ENCODE measurements at regions not wholly inside any gene's neighbourhood (a gene's known extent, or its start where the extent isn't known, plus 50 kb on each side); places are given as distances from the start of the nearest gene placed in this dataset.

GRCh38 chr11:115767047-115767802, 263.0 kb upstream of the CADM1 start:
- DNase-seq (ENCODE audit: low spot score), result no peak

- DNase-seq (ENCODE audit: low spot score), result no peak
Measured at GRCh38 chr11:115766561-115766960, 262.3 kb upstream of the CADM1 start.

- no peak for DNase-seq (ENCODE audit: low spot score)
Measured at GRCh38 chr11:115765803-115766239, 261.6 kb upstream of the CADM1 start.

GRCh38 chr11:115764176-115764575, 260.0 kb upstream of the CADM1 start:
- DNase-seq (ENCODE audit: low spot score), result no peak

GRCh38 chr11:115761817-115762216, 257.6 kb upstream of the CADM1 start:
- peak; percentile 18 for DNase-seq (ENCODE audit: low spot score)

GRCh38 chr11:115761348-115761747, 257.1 kb upstream of the CADM1 start:
- no peak for DNase-seq (ENCODE audit: low spot score)

- DNase-seq (ENCODE audit: low spot score), result no peak
Measured at GRCh38 chr11:115760461-115761320, 256.5 kb upstream of the CADM1 start.

GRCh38 chr11:115759622-115760460, 255.6 kb upstream of the CADM1 start:
- DNase-seq (ENCODE audit: low spot score), result no peak

GRCh38 chr11:115758011-115758410, 253.8 kb upstream of the CADM1 start:
- no peak for DNase-seq (ENCODE audit: low spot score)

- DNase-seq (ENCODE audit: low spot score), result no peak
Measured at GRCh38 chr11:115751243-115752015, 247.2 kb upstream of the CADM1 start.

GRCh38 chr11:115745610-115746512, 241.6 kb upstream of the CADM1 start:
- no peak for DNase-seq (ENCODE audit: low spot score)

- no peak for DNase-seq (ENCODE audit: low spot score)
Measured at GRCh38 chr11:115745066-115745465, 240.9 kb upstream of the CADM1 start.

- no peak for DNase-seq (ENCODE audit: low spot score)
Measured at GRCh38 chr11:115743719-115744118, 239.5 kb upstream of the CADM1 start.

- DNase-seq (ENCODE audit: low spot score), result no peak
Measured at GRCh38 chr11:115741376-115742107, 237.3 kb upstream of the CADM1 start.

GRCh38 chr11:115740324-115740723, 236.1 kb upstream of the CADM1 start:
- no peak for DNase-seq (ENCODE audit: low spot score)

- no peak for DNase-seq (ENCODE audit: low spot score)
Measured at GRCh38 chr11:115739878-115740277, 235.7 kb upstream of the CADM1 start.

- DNase-seq (ENCODE audit: low spot score), result no peak
Measured at GRCh38 chr11:115739146-115739545, 234.9 kb upstream of the CADM1 start.

- no peak for DNase-seq (ENCODE audit: low spot score)
Measured at GRCh38 chr11:115737875-115738274, 233.7 kb upstream of the CADM1 start.

GRCh38 chr11:115736146-115736545, 231.9 kb upstream of the CADM1 start:
- no peak for DNase-seq (ENCODE audit: low spot score)

GRCh38 chr11:115724666-115725065, 220.5 kb upstream of the CADM1 start:
- DNase-seq (ENCODE audit: low spot score), result no peak
